ENCODE measurements at regions not wholly inside any gene's neighbourhood (a gene's known extent, or its start where the extent isn't known, plus 50 kb on each side); places are given as distances from the start of the nearest gene placed in this dataset.

- DNase-seq: no peak
- intact Hi-C loops (cut with DNase I): no loop called here
Measured at GRCh38 chr2:147572622-147573021, 272.2 kb upstream of the ACVR2A start.

GRCh38 chr2:147569426-147569825 is 275.4 kb upstream of the ACVR2A start:
- intact Hi-C loops (cut with DNase I): no loop called here
- no peak for DNase-seq

- DNase-seq: no peak
- intact Hi-C loops (cut with DNase I): no loop called here
Measured at GRCh38 chr2:147568109-147568508, 276.7 kb upstream of the ACVR2A start.

- DNase-seq: no peak
- intact Hi-C loops (cut with DNase I): no loop called here
Measured at GRCh38 chr2:147567136-147567535, 277.7 kb upstream of the ACVR2A start.

GRCh38 chr2:147560810-147561535 is 283.9 kb upstream of the ACVR2A start:
- intact Hi-C loops (cut with DNase I): no loop called here
- no peak for DNase-seq

GRCh38 chr2:147559070-147559725 is 285.6 kb upstream of the ACVR2A start:
- intact Hi-C loops (cut with DNase I): no loop called here
- DNase-seq: no peak

GRCh38 chr2:147558620-147559019 is 286.2 kb upstream of the ACVR2A start:
- no peak for DNase-seq
- intact Hi-C loops (cut with DNase I): no loop called here

- DNase-seq: no peak
- intact Hi-C loops (cut with DNase I): no loop called here
Measured at GRCh38 chr2:147554521-147555107, 290.2 kb upstream of the ACVR2A start.

GRCh38 chr2:147553775-147554271 is 291.0 kb upstream of the ACVR2A start:
- DNase-seq: no peak
- intact Hi-C loops (cut with DNase I): no loop called here

GRCh38 chr2:147550995-147551731 is 293.7 kb upstream of the ACVR2A start:
- DNase-seq: no peak
- intact Hi-C loops (cut with DNase I): no loop called here

- no peak for DNase-seq
Measured at GRCh38 chr2:147549054-147549453, 295.8 kb upstream of the ACVR2A start.

GRCh38 chr2:147548451-147548850 is 296.4 kb upstream of the ACVR2A start:
- no peak for DNase-seq
- intact Hi-C loops (cut with DNase I): no loop called here

More at GRCh38 chr2:147549054-147549453, 295.8 kb upstream of the ACVR2A start:
- intact Hi-C loops (cut with DNase I): no loop called here

GRCh38 chr2:147547440-147547839 is 297.4 kb upstream of the ACVR2A start:
- intact Hi-C loops (cut with DNase I): no loop called here
- DNase-seq: no peak

- no peak for DNase-seq
- intact Hi-C loops (cut with DNase I): no loop called here
Measured at GRCh38 chr2:147546109-147546508, 298.7 kb upstream of the ACVR2A start.

- intact Hi-C loops (cut with DNase I): no loop called here
- no peak for DNase-seq
Measured at GRCh38 chr2:147543056-147543455, 301.8 kb upstream of the ACVR2A start.

- DNase-seq: no peak
- intact Hi-C loops (cut with DNase I): no loop called here
Measured at GRCh38 chr2:147542351-147542750, 302.5 kb upstream of the ACVR2A start.

GRCh38 chr2:147541314-147541713 is 303.5 kb upstream of the ACVR2A start:
- DNase-seq: no peak
- intact Hi-C loops (cut with DNase I): no loop called here

- DNase-seq: no peak
- intact Hi-C loops (cut with DNase I): no loop called here
Measured at GRCh38 chr2:147538821-147539220, 306.0 kb upstream of the ACVR2A start.

- intact Hi-C loops (cut with DNase I): no loop called here
- no peak for DNase-seq
Measured at GRCh38 chr2:147538088-147538487, 306.7 kb upstream of the ACVR2A start.

- no peak for DNase-seq
- intact Hi-C loops (cut with DNase I): no loop called here
Measured at GRCh38 chr2:147531269-147531668, 313.6 kb upstream of the ACVR2A start.

Data from head of caudate nucleus (tissue), 42 donors.